K562 (cell line): ENCODE measurements at regions not wholly inside any gene's neighbourhood (a gene's known extent, or its start where the extent isn't known, plus 50 kb on each side); places are given as distances from the start of the nearest gene placed in this dataset.

Source experiments
- ATAC-seq: fragments of 200-7000 bp; cut with Tn5 transposase; 3 replicates; pipeline ENCODE4 v1.9.1; 2020; ENCODE audit warnings: moderate library complexity
- BruUV-seq: library from RNA; stranded (reverse); fragments of 400-500 nt; replicated peaks from 2 replicates; lab custom pipeline; 2021; lab: Mats Ljungman, UMichigan
- CTCF ChIA-PET: fragments of 300-600 bp; formaldehyde crosslinking; extraction: SDS; loops from one replicate; lab custom pipeline; 2021; ENCODE audit warnings: low intra/inter-chr PET ratio; lab: Yijun Ruan, JAX
- POLR2A ChIA-PET: fragments of 300-600, 350-650 bp; sonication (Branson Sonifier 250); formaldehyde crosslinking; extraction: SDS; loops from one replicate; lab custom pipeline; 2021; ENCODE audit warnings: antibody characterized with exemption, inconsistent platforms; lab: Yijun Ruan, JAX
- DNase-seq, 4 experiments: peaks; one replicate each; pipeline versions ENCODE4 v3.0.0 to v3.0.0-alpha.2; 2011 to 2018; ENCODE audit warnings: low spot score in 3 of 4, mixed read lengths in 3 of 4; ENCODE audit errors: extremely low read depth in 1 of 4
- FAIRE-seq: peaks from 2 replicates; lab custom pipeline; 2011; peaks lifted over from hg19 to GRCh38; lab: Jason Lieb, UNC
- H2AFZ ChIP-seq: 2 replicates; pipeline ENCODE4 v1.6.0; 2011; ENCODE audit warnings: low read depth, low read length, control low read depth, inconsistent platforms
- H3K27ac ChIP-seq: fragments of 200-600 bp; 3 replicates; pipeline ENCODE4 v1.8.0; 2011; ENCODE audit warnings: low read depth, mild to moderate bottlenecking, control low read depth, inconsistent platforms, low read length, moderate library complexity, mixed read lengths; ENCODE audit errors: extremely low read depth
- H3K27me3 ChIP-seq, 2 experiments: fragments of 300-600 bp in 1 of 2; 2 replicates in 1 of 2; 3 replicates in 1 of 2; pipeline versions ENCODE4 v1.6.0 to v1.8.0; 2011; ENCODE audit warnings: inconsistent platforms in 2 of 2, low read length in 2 of 2, mild to moderate bottlenecking in 1 of 2, mixed read lengths in 1 of 2, moderate library complexity in 1 of 2; ENCODE audit not compliant: control insufficient read depth in 2 of 2, insufficient read depth in 2 of 2
- H3K36me3 ChIP-seq: fragments of 300-600 bp; 3 replicates; pipeline ENCODE4 v1.8.0; 2011; ENCODE audit warnings: mild to moderate bottlenecking, low read length, inconsistent platforms; ENCODE audit not compliant: control insufficient read depth, insufficient read depth
- H3K4me1 ChIP-seq, 2 experiments: fragments of 200-600 bp in 1 of 2; replicated peaks in 1 of 2; 2 replicates in 1 of 2; 3 replicates in 1 of 2; pipeline versions ENCODE4 v1.5.1 to v1.8.0; 2011; ENCODE audit warnings: inconsistent platforms in 2 of 2, low read length in 2 of 2, mild to moderate bottlenecking in 1 of 2, mixed read lengths in 1 of 2, moderate library complexity in 1 of 2; ENCODE audit not compliant: control insufficient read depth in 2 of 2, insufficient read depth in 2 of 2
- H3K4me2 ChIP-seq: 2 replicates; pipeline ENCODE4 v1.6.1; 2011; ENCODE audit warnings: low read length, control low read depth, inconsistent platforms, mixed read lengths; ENCODE audit not compliant: insufficient read depth
- H3K4me3 ChIP-seq: fragments of 200-600 bp; sonication (generic), shearing (Covaris generic); 2 replicates; pipeline ENCODE4 v1.5.1; 2016; ENCODE audit warnings: control low read depth, inconsistent platforms
- H3K79me2 ChIP-seq: fragments of 200-600 bp; 3 replicates; pipeline ENCODE4 v1.8.0; 2011; ENCODE audit warnings: low read length, inconsistent platforms; ENCODE audit not compliant: control insufficient read depth, insufficient read depth
- H3K9ac ChIP-seq, 2 experiments: 2 replicates each; pipeline versions ENCODE4 v1.6.0 to v1.6.1; 2011; ENCODE audit warnings: low read depth in 2 of 2, low read length in 2 of 2, control low read depth in 1 of 2, inconsistent platforms in 1 of 2, mild to moderate bottlenecking in 1 of 2, mixed read lengths in 1 of 2; ENCODE audit not compliant: insufficient read depth in 1 of 2
- H3K9me1 ChIP-seq: one replicate; pipeline ENCODE4 v1.6.0; 2011; ENCODE audit warnings: inconsistent platforms, mild to moderate bottlenecking, low read length, moderate library complexity; ENCODE audit not compliant: control insufficient read depth, insufficient read depth
- H3K9me3 ChIP-seq: replicated peaks from 2 replicates; pipeline ENCODE4 v1.5.1; 2011; ENCODE audit warnings: low read depth, low read length, inconsistent platforms; ENCODE audit not compliant: control insufficient read depth, insufficient read depth
- H4K20me1 ChIP-seq: replicated peaks from 2 replicates; pipeline ENCODE4 v1.6.1; 2011; ENCODE audit warnings: low read length, inconsistent platforms, mixed read lengths; ENCODE audit not compliant: control insufficient read depth, insufficient read depth
- ATF1 ChIP-seq, 2 experiments: fragments of 450-650 bp in 1 of 2; IDR thresholded peaks; 2 replicates each; pipeline ENCODE4 v1.6.1; 2016; ENCODE audit warnings: missing compliant biosample characterization in 1 of 2, missing genetic modification characterization in 1 of 2
- CLOCK ChIP-seq: fragments of 250-450 bp; sonication (Bioruptor Pico); IDR thresholded peaks from 2 replicates; pipeline ENCODE4 v1.4.0; 2020; ENCODE audit warnings: mild to moderate bottlenecking, moderate library complexity, borderline replicate concordance
- ELF1 ChIP-seq: fragments of 200-800 bp; sonication (Bioruptor generic); IDR thresholded peaks from 2 replicates; pipeline ENCODE4 v1.6.1; 2016; ENCODE audit warnings: missing genetic modification characterization, missing compliant biosample characterization
- MAFG ChIP-seq: fragments of 450-650 bp; conservative IDR thresholded peaks from 2 replicates; pipeline ENCODE4 v1.6.1; 2016; ENCODE audit warnings: missing genetic modification characterization, missing compliant biosample characterization
- MYBL2 ChIP-seq, 2 experiments: fragments of 450-650 bp in 1 of 2; sonication (generic) in 1 of 2; formaldehyde crosslinking in 1 of 2; IDR thresholded peaks; 2 replicates each; pipeline versions ENCODE4 v1.6.1 to v1.8.1; 2017 to 2022; ENCODE audit warnings: borderline replicate concordance in 1 of 2, inconsistent platforms in 1 of 2, low read depth in 1 of 2, mild to moderate bottlenecking in 1 of 2, missing genetic modification reagents in 1 of 2, moderate library complexity in 1 of 2
- NR2F6 ChIP-seq: fragments of 450-650 bp; formaldehyde crosslinking; IDR thresholded peaks from 2 replicates; pipeline ENCODE4 v1.4.0; 2020; ENCODE audit warnings: mild to moderate bottlenecking
- RFX7 ChIP-seq: fragments of 250-450 bp; sonication (Bioruptor Pico); IDR thresholded peaks from 2 replicates; pipeline ENCODE4 v1.5.1; 2021; ENCODE audit warnings: mild to moderate bottlenecking
- WGBS: fragments of 100-300 bp; shearing (Covaris generic); methylation state at CpG from one replicate; pipeline ENCODE4 v1.1.6; 2016; ENCODE audit warnings: low coverage, mixed read lengths; ENCODE audit not compliant: insufficient coverage; ENCODE audit errors: missing lambda C conversion rate; 5-methylcytosine and 5-hydroxymethylcytosine counted together
- in situ Hi-C: fragments of 300-500 bp; cut with MboI; formaldehyde crosslinking; loops from 4 replicates; pipeline ENCODE4 v1.15.0; 2018; ENCODE audit warnings: inconsistent platforms, mixed read lengths
- intact Hi-C: fragments of 100-400 bp; cut with micrococcal nuclease; formaldehyde crosslinking; loops from 2 replicates; pipeline ENCODE4 v1.14.2; 2022

GRCh38 chrX:10971759-10972158, 139.4 kb upstream of the HCCS start:
- POLR2A ChIA-PET: no interaction called here
- no peaks in the 10 kb centered on the region for H3K9me3 ChIP-seq
- CTCF ChIA-PET: no interaction called here
- no peaks in the 10 kb centered on the region for H3K27me3 ChIP-seq
- no peaks in the 10 kb centered on the region for H3K4me1 ChIP-seq
- no peaks in the 10 kb centered on the region for H3K36me3 ChIP-seq
- no peak for TF ChIP-seq ATF1 (CRISPR knock-in tag; IDR thresholded peaks at IDR 0.05)
- no peak for TF ChIP-seq ATF1 (tag; IDR thresholded peaks at IDR 0.05)
- TF ChIP-seq NR2F6 (CRISPR knock-in tag): no peak
- TF ChIP-seq MAFG: no peak
- TF ChIP-seq CLOCK (CRISPR knock-in tag): no peak
- no peak for TF ChIP-seq ELF1 (tag)
- no peak for TF ChIP-seq MYBL2 (IDR thresholded peaks at IDR 0.05; ENCODE audit: low read depth)
- no peak for TF ChIP-seq MYBL2 (CRISPR knock-in tag; IDR thresholded peaks at IDR 0.05; ENCODE audit: borderline replicate concordance)
- TF ChIP-seq RFX7 (CRISPR knock-in tag): no peak
- ATAC-seq (no peak), FAIRE-seq (no peak), DNase-seq (no peak)
- H3K27ac ChIP-seq: no peak overlapping the region
- H3K9me1 ChIP-seq: no peaks in the 10 kb centered on the region
- in situ Hi-C loops (no loop called here), intact Hi-C loops (no loop called here)
- no TSS peak for BruUV-seq
- no peak overlapping the region for H2AFZ ChIP-seq
- no peak overlapping the region for H3K4me3 ChIP-seq
- no peaks in the 10 kb centered on the region for H3K79me2 ChIP-seq
- WGBS: 0% methylated on average over 1 of the region's 1 CpG
- no peaks in the 10 kb centered on the region for H4K20me1 ChIP-seq
- no peak overlapping the region for H3K4me2 ChIP-seq
- no peak overlapping the region for H3K9ac ChIP-seq
